ENCODE measurements at regions not wholly inside any gene's neighbourhood (a gene's known extent, or its start where the extent isn't known, plus 50 kb on each side); places are given as distances from the start of the nearest gene placed in this dataset.

GRCh38 chr11:104476898-104477297, 313.0 kb upstream of the PDGFD start:
- H3K4me3 ChIP-seq: no peak overlapping the region
- no peaks in the 10 kb centered on the region for H3K9me3 ChIP-seq (replicated peaks; ENCODE audit: control insufficient read depth, insufficient read depth, low read depth, low read length)
- DNase-seq (ENCODE audit: extremely low read depth in 1 of 4, low spot score in 3 of 4): no peak
- no peaks in the 10 kb centered on the region for H3K79me2 ChIP-seq (ENCODE audit: control insufficient read depth, insufficient read depth, low read length)
- H3K9me1 ChIP-seq (ENCODE audit: control insufficient read depth, insufficient read depth, low read length): no peaks in the 10 kb centered on the region
- 0% methylated on average over 2 of the region's 2 CpGs for WGBS (ENCODE audit: insufficient coverage, low coverage, missing lambda C conversion rate)
- CTCF ChIA-PET (ENCODE audit: low intra/inter-chr PET ratio): no interaction called here
- H3K9ac ChIP-seq (ENCODE audit: insufficient read depth in 1 of 2, low read depth in 2 of 2, low read length in 2 of 2): no peak overlapping the region
- intact Hi-C loops (cut with micrococcal nuclease) (no loop called here), in situ Hi-C loops (cut with MboI) (no loop called here)
- POLR2A ChIA-PET: no interaction called here
- no peak for FAIRE-seq
- no peak overlapping the region for H3K4me2 ChIP-seq (ENCODE audit: insufficient read depth, low read length)
- no peak overlapping the region for H2AFZ ChIP-seq (ENCODE audit: low read depth, low read length)
- no peak overlapping the region for H3K27ac ChIP-seq (ENCODE audit: extremely low read depth, low read depth, low read length)
- BruUV-seq (replicated peaks): no TSS peak
- H4K20me1 ChIP-seq (replicated peaks; ENCODE audit: control insufficient read depth, insufficient read depth, low read length): no peaks in the 10 kb centered on the region
- H3K36me3 ChIP-seq (ENCODE audit: control insufficient read depth, insufficient read depth, low read length): no peaks in the 10 kb centered on the region
- no peak for ATAC-seq
- no peaks in the 10 kb centered on the region for H3K27me3 ChIP-seq (ENCODE audit: control insufficient read depth in 2 of 2, insufficient read depth in 2 of 2, low read length in 2 of 2)
- H3K4me1 ChIP-seq (replicated peaks in 1 of 2; ENCODE audit: control insufficient read depth in 2 of 2, insufficient read depth in 2 of 2, low read length in 2 of 2): no peaks in the 10 kb centered on the region
- TF ChIP-seq THAP12 (CRISPR knock-in tag; IDR thresholded peaks at IDR 0.05) (no peak), CHD7 (IDR thresholded peaks at IDR 0.05; ENCODE audit: low read depth, low read length) (no peak), MITF (IDR thresholded peaks at IDR 0.05) (no peak), ZNF830 (CRISPR knock-in tag; IDR thresholded peaks at IDR 0.05) (no peak), ZNF165 (CRISPR knock-in tag; IDR thresholded peaks at IDR 0.05; ENCODE audit: borderline replicate concordance) (no peak), PRPF4 (IDR thresholded peaks at IDR 0.05; ENCODE audit: insufficient read depth, low read depth, low read length, poor library complexity, severe bottlenecking) (no peak), NFATC3 (IDR thresholded peaks at IDR 0.05) (no peak)

Data from K562 (cell line).